GM10248 (cell line): ENCODE measurements at regions not wholly inside any gene's neighbourhood (a gene's known extent, or its start where the extent isn't known, plus 50 kb on each side); places are given as distances from the start of the nearest gene placed in this dataset.

ENCODE experiments used
- CTCF ChIA-PET: fragments of 300-600 bp; sonication (Branson Sonifier 250); formaldehyde crosslinking; extraction: SDS; loops from one replicate; lab custom pipeline; 2021; ENCODE audit warnings: antibody characterized with exemption; lab: Yijun Ruan, JAX
- POLR2A ChIA-PET: fragments of 350-650 bp; sonication (Branson Sonifier 250); formaldehyde crosslinking; extraction: SDS; loops from one replicate; lab custom pipeline; 2020; ENCODE audit warnings: antibody characterized with exemption; lab: Yijun Ruan, JAX
- DNase-seq: peaks from one replicate; pipeline ENCODE4 v3.0.0; 2012; ENCODE audit errors: extremely low spot score
- CTCF ChIP-seq: IDR thresholded peaks from 2 replicates; pipeline ENCODE4 v1.5.1; 2012; ENCODE audit warnings: mild to moderate bottlenecking, low read depth; ENCODE audit errors: extremely low read depth, missing control alignments, control extremely low read depth

DNA sequence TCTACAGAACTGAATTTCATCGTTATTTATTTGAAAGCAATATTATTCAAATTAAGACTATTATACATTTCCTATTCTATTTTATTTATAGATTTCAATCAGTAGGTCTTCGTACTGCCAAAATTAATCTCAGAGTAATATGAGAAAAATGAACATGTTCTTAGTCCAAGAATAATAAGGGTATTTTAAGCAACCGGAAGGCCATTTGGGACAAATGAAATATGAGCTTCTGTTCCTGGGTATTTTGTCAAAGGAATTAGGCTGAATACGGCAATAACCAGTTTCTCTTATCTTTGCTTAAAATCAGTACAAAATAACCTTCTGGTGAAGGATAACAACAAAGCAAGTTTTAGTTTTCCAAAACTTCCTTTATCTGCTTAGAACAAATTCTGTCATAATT lies 410.3 kb upstream of the PRR16 start:
- ChIA-PET POLR2A (no interaction called here), CTCF (no interaction called here)
- no peak for TF ChIP-seq CTCF
- no peak for DNase-seq

DNA sequence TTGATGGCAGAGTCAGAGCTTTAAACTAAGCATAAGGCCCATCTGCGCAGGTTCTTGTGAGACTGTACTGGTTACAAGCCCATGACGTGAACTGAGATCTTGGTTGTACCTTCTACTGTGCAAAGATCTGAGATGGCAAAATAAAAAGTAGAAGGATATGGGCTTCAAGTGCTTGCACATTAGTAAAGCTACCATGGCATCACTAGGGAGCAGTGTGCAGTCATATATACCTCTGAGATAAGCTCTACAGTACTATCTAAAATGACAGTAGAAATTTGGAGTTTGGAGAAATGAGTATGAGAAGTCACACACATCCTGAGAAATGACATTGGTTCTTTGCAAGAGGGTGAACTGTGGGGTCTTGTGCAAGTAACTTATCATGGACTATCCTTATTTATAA lies 408.2 kb upstream of the PRR16 start:
- no peak for DNase-seq
- CTCF ChIA-PET: no interaction called here
- peak; percentile 13 for TF ChIP-seq CTCF
- POLR2A ChIA-PET: no interaction called here

- no peak for DNase-seq
- POLR2A ChIA-PET: no interaction called here
These were observed 401.6 kb upstream of the PRR16 start for GRCh38 chr5:120062515-120062917.

GRCh38 chr5:120072068-120072761 lies 391.9 kb upstream of the PRR16 start:
- POLR2A ChIA-PET: no interaction called here

More at GRCh38 chr5:120062515-120062917, 401.6 kb upstream of the PRR16 start:
- TF ChIP-seq CTCF: no peak
- CTCF ChIA-PET: interaction anchor here (1.1 kb wide), 1 partner anchor 9 kb away, joined by 4 read pairs; no protein-coding TSS in a partner anchor

DNA sequence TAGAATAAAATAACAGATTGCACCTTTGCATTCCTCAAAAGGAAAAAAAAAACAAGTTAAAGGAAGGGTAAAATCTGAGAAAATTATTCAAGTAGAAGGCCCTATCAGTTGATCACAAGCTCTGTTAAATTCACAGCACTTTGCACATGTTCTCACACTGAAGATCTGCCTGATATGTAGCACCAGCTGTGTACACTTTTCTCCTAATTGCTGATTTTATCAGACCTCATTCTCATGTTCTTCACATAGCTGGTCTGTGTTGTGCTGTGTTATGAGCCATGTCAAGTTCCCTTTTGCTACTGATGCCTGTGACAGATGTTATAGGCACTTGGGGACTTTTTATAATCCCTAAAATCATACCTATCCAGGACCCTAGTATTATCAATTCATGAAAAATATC lies 390.4 kb upstream of the PRR16 start:
- ChIA-PET POLR2A (no interaction called here), CTCF (interaction anchor here (1.3 to 1.4 kb wide), 2 partner anchors 12 to 42 kb away, joined by 4 read pairs; no protein-coding TSS in a partner anchor)
- DNase-seq: no peak
- no peak for TF ChIP-seq CTCF

More at GRCh38 chr5:120072068-120072761, 391.9 kb upstream of the PRR16 start:
- CTCF ChIA-PET: interaction anchor here (0.8 to 1.5 kb wide), 3 partner anchors 9 to 13 kb away, joined by 3 to 4 read pairs (median 3); no protein-coding TSS in a partner anchor
- TF ChIP-seq CTCF: no peak
- DNase-seq: no peak

- ChIA-PET CTCF (no interaction called here), POLR2A (no interaction called here)
- no peak for TF ChIP-seq CTCF
- no peak for DNase-seq
These were observed 383.3 kb upstream of the PRR16 start for GRCh38 chr5:120080781-120081180.
